Amygdala (tissue), 56 donors: ENCODE measurements at regions not wholly inside any gene's neighbourhood (a gene's known extent, or its start where the extent isn't known, plus 50 kb on each side); places are given as distances from the start of the nearest gene placed in this dataset.

Experiments used
- DNase-seq, 56 donors: peaks; one replicate each; lab custom pipeline; 2025; lab: John Stamatoyannopoulos, UW

- no peak for DNase-seq
Observed at GRCh38 chr10:90635111-90635765, 222.6 kb downstream of the HTR7 start.

DNA sequence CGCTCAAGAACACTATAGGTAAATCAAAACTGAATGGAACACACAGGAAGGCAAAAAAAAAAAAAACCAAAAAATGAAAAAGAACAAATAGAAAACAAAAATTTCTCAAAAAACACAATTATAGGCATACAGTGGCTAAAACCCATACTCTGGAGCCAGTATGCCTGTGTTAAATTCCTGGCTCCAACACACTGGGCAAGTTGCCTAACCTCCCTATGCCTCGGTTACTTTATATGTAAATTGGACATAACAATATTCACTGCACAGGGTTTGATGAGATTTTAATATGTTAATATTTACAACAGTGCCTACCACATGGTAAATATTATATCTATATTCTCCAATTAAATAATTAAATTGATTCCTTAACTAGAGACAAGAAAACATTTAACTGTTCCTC, 217.1 kb downstream of the HTR7 start:
- no peak for DNase-seq

- peak in 3 of 56 donors; percentile 2 to 10 (median 2) for DNase-seq
Observed at GRCh38 chr10:90641731-90642130, 216.1 kb downstream of the HTR7 start.

GRCh38 chr10:90642136-90642535, 215.7 kb downstream of the HTR7 start:
- no peak for DNase-seq

GRCh38 chr10:90642650-90643049, 215.2 kb downstream of the HTR7 start:
- DNase-seq, result no peak

GRCh38 chr10:90644165-90644564, 213.7 kb downstream of the HTR7 start:
- DNase-seq, result no peak

- DNase-seq, result no peak
Observed at GRCh38 chr10:90650858-90651257, 207.0 kb downstream of the HTR7 start.

DNA sequence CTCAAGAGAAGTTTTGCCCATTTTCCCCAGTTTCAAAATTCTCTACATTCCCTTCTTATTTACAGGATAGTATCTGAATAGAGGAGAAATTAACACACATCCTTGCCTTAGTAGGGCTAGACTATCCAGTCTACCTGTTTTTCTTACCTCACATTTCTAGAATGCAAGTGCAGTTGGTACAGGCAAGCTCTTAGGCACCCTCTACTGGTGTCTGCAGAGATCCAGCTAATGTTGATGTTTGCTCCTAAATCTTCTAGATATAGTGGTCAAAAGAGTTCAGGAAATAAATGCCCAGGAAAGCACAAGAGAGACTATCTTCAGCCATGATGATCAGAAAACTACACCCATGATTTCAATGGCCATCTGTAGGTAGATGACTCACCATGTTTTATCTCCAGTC, 205.3 kb downstream of the HTR7 start:
- no peak for DNase-seq

DNA sequence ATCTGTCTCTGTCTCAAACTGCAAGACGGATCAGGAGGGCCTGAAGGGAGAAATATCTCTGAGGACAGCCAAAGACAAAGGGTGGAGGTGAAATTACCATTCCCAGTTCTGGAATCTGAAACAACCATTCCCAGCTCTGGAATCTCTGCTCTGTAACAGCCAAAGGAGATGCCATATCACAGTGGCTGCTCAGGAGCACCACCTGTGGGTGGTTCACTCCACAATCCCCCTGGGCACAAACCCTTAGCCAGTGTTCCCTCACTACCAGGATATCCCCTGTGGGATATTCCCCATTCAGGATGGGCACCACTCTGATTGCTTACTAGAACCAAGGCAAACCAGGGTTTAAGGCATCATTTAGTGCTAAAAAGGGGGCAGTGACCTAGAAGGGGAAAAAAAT, 199.0 kb downstream of the HTR7 start:
- no peak for DNase-seq

DNA sequence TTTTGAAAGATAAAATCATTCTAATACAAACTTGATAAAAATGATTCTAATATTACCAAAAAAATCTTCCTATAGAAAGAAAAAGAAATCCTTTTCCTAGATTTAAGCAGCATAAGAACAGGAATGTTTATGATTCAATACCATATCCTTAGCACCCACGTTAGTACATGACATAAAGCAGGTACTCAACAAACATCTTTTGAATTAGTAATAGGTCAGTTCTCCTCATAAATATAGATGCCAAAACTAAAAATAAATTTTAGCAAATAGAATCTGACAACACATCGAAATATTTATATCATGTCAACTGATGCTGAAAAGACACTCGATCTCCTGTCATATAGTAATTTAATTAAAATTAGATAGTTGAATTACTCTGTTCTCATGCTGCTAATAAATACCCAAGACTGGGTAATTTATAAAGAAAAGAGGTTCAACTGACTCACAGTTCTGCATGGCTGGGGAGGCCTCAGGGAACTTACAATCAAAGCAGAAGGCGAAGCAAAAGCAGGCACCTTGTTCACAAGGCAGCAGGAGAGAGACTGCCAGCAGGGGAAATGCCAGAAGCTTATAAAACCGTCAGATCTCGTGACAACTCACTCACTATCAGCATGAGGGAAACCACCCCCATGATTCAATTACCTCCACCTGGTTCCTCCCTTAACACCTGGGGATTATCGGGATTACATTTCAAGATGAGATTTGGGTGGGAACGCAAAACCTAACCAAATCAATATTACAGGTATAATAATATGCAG, 191.8 kb downstream of the HTR7 start:
- no peak for DNase-seq

DNA sequence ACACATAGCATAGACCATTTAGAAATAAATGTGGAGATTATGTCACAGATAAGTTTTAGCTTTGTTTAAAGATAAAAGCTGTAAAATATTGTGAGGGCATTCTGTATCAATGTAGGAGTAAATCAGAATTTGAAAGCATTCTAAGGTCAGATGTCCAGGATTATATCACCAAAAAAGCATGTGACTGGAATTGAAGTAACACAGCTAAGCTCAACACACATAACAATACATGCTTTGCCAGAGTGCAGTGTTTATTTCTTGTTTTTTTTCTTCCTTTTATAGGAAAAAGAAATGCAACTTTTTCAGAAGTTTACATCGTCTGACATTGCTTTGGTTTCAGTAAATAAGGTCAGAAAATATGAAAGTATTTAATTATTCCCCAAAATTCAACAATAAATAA, 183.4 kb downstream of the HTR7 start:
- no peak for DNase-seq

DNA sequence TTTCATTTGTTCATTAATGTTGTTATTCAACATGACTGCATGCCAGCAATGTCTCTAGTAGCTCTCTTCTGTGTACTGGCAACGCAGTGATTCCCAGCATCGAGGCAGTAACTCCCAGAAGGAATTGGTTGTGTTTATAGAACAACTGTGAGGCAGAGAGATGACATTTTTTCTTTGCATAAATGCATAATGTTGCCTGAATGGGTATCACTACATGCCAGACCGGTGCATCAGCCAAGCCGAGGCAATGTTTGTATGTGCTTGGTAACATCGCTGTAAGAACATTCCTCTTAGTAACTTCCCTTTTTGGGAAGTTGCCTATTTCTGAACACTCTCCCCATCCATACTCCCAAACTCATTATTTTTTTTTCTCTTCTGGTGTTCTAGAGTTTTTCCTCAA, 182.9 kb downstream of the HTR7 start:
- DNase-seq, result no peak

DNA sequence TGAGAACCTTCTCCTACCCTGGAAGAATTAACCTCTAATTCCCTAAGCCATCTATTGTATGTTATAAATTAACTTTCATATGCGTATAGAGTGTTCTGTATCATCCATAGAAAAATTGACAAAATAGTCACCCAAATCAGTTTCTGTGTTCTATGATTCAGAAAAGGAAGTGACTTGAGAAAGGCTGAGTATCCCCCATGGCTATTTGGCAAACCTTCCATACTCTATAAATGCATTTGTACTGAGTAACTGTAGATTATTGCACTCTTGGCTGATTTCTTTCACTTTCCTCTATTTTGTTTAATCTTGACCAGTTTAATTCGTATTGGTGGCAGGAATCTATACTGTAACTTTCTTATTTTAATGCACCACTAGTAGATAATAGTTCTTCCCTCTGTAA, 182.2 kb downstream of the HTR7 start:
- DNase-seq, result no peak
